Prostate gland (tissue), 2 donors: ENCODE measurements at regions not wholly inside any gene's neighbourhood (a gene's known extent, or its start where the extent isn't known, plus 50 kb on each side); places are given as distances from the start of the nearest gene placed in this dataset.
"Not testable (repeated sequence)": the region's sequence is repeated elsewhere in the genome, so short reads cannot be mapped to it uniquely, and the experiment has no call there.

Source experiments
- DNase-seq: peaks from one replicate; pipeline ENCODE4 v3.0.0-alpha.2; 2019; ENCODE audit warnings: low spot score
- H3K27ac ChIP-seq, 2 donors: fragments of 200-600 bp; sonication (generic); 2 replicates each; pipeline ENCODE4 v1.5.1; 2017 to 2019
- H3K27me3 ChIP-seq: fragments of 200-600 bp; sonication (generic); replicated peaks from 2 replicates; pipeline ENCODE4 v1.5.1; 2019; ENCODE audit not compliant: insufficient read depth
- H3K36me3 ChIP-seq, 2 donors: fragments of 200-600 bp; sonication (generic); 1 replicate in 1 of 2; 2 replicates in 1 of 2; pipeline versions ENCODE4 v1.5.1 to v1.8.1; 2017 to 2019
- H3K4me1 ChIP-seq: fragments of 200-600 bp; sonication (generic); replicated peaks from 2 replicates; pipeline ENCODE4 v1.5.1; 2019
- H3K4me3 ChIP-seq, 2 donors: fragments of 200-600 bp; sonication (generic); 2 replicates each; pipeline ENCODE4 v1.5.1; 2017 to 2019
- H3K9me3 ChIP-seq: fragments of 200-600 bp; sonication (generic); 2 replicates; pipeline ENCODE4 v1.5.1; 2017
- CTCF ChIP-seq, 4 experiments: fragments of 200-600 bp in 2 of 4; fragments of 450-650 bp in 2 of 4; sonication (generic) in 2 of 4; IDR thresholded peaks; 1 replicate in 3 of 4; 2 replicates in 1 of 4; pipeline ENCODE4 v1.5.1; 2016 to 2019; ENCODE audit warnings: antibody characterized with exemption in 4 of 4, mild to moderate bottlenecking in 2 of 4, moderate library complexity in 2 of 4
- POLR2A ChIP-seq: fragments of 450-650 bp; IDR thresholded peaks from one replicate; pipeline ENCODE4 v1.6.1; 2016; ENCODE audit warnings: antibody characterized with exemption, mild to moderate bottlenecking
- POLR2AphosphoS5 ChIP-seq: sonication (generic); formaldehyde crosslinking; IDR thresholded peaks from one replicate; pipeline ENCODE4 v1.6.1; 2017; ENCODE audit warnings: antibody characterized with exemption
- WGBS: methylation state at CpG from one replicate; pipeline ENCODE4 v1.1.5; 2018; 5-methylcytosine and 5-hydroxymethylcytosine counted together
- intact Hi-C: fragments of 100-400 bp; cut with DNase I; formaldehyde crosslinking; loops from one replicate; pipeline ENCODE4 v1.14.2; 2022

- Histone ChIP-seq H3K9me3 (no peaks in the 10 kb centered on the region), H3K4me3 (no peak overlapping the region), H3K27me3 (no peaks in the 10 kb centered on the region), H3K36me3 (no peaks in the 10 kb centered on the region), H3K27ac (no peak overlapping the region), H3K4me1 (peaks cover 2% of the 10 kb centered on the region)
- intact Hi-C loops: loop anchor here (10.0 kb wide), 3 partner anchors 95 to 555 kb away; partner anchors contain the start of gene RYBP
- WGBS: 31% methylated on average over 9 of the region's 9 CpGs
- peak; percentile 65 for DNase-seq
- TF ChIP-seq POLR2A (no peak), CTCF (IDR thresholded peaks at IDR 0.05) (no peak), POLR2AphosphoS5 (peak; percentile 78)
These were observed 485.2 kb upstream of the PROK2 start for GRCh38 chr3:72270072-72270681.

GRCh38 chr3:72269475-72269874 is 484.5 kb upstream of the PROK2 start:
- Histone ChIP-seq H3K9me3 (no peaks in the 10 kb centered on the region), H3K4me1 (peaks cover 2% of the 10 kb centered on the region), H3K27ac (no peak overlapping the region), H3K27me3 (no peaks in the 10 kb centered on the region), H3K4me3 (no peak overlapping the region), H3K36me3 (no peaks in the 10 kb centered on the region)
- WGBS: 90% methylated on average over 3 of the region's 3 CpGs
- DNase-seq: no peak
- intact Hi-C loops: loop anchor here (10.0 kb wide), 2 partner anchors 315 to 395 kb away; no protein-coding TSS in a partner anchor
- TF ChIP-seq POLR2AphosphoS5: no peak
- no peak for TF ChIP-seq CTCF (IDR thresholded peaks at IDR 0.05)
- TF ChIP-seq POLR2A: no peak

GRCh38 chr3:72266921-72267524 is 482.1 kb upstream of the PROK2 start:
- intact Hi-C loops: loop anchor here (10.0 kb wide), 2 partner anchors 312 to 392 kb away; no protein-coding TSS in a partner anchor

GRCh38 chr3:72266016-72266370 is 481.0 kb upstream of the PROK2 start:
- 65% methylated on average over 3 of the region's 3 CpGs for WGBS
- intact Hi-C loops: loop anchor here (10.0 kb wide), 2 partner anchors 311 to 391 kb away; no protein-coding TSS in a partner anchor
- Histone ChIP-seq H3K4me3 (no peak overlapping the region), H3K4me1 (peaks cover 2% of the 10 kb centered on the region), H3K36me3 (no peaks in the 10 kb centered on the region), H3K9me3 (no peaks in the 10 kb centered on the region), H3K27me3 (no peaks in the 10 kb centered on the region), H3K27ac (no peak overlapping the region)
- no peak for DNase-seq
- TF ChIP-seq CTCF (IDR thresholded peaks at IDR 0.05) (no peak), POLR2A (no peak), POLR2AphosphoS5 (no peak)

More at GRCh38 chr3:72266921-72267524, 482.1 kb upstream of the PROK2 start:
- not testable (repeated sequence) for H3K4me3 ChIP-seq, H3K27me3 ChIP-seq, H3K27ac ChIP-seq, DNase-seq, H3K36me3 ChIP-seq, H3K4me1 ChIP-seq, H3K9me3 ChIP-seq
- WGBS: 95% methylated on average over 7 of the region's 7 CpGs

GRCh38 chr3:72265256-72266015 is 480.5 kb upstream of the PROK2 start:
- 65% methylated on average over 9 of the region's 9 CpGs for WGBS
- intact Hi-C loops: loop anchor here (10.0 kb wide), 2 partner anchors 311 to 391 kb away; no protein-coding TSS in a partner anchor
- no peaks in the 10 kb centered on the region for H3K9me3 ChIP-seq
- no peaks in the 10 kb centered on the region for H3K36me3 ChIP-seq
- peaks cover 2% of the 10 kb centered on the region for H3K4me1 ChIP-seq
- DNase-seq: no peak
- TF ChIP-seq CTCF (IDR thresholded peaks at IDR 0.05) (peak in 3 of 4 experiments; percentile 22 to 36 (median 27)), POLR2A (no peak), POLR2AphosphoS5 (no peak)
- H3K27ac ChIP-seq: no peak overlapping the region
- no peaks in the 10 kb centered on the region for H3K27me3 ChIP-seq
- no peak overlapping the region for H3K4me3 ChIP-seq
